SH-SY5Y (cell line): ENCODE measurements at regions not wholly inside any gene's neighbourhood (a gene's known extent, or its start where the extent isn't known, plus 50 kb on each side); places are given as distances from the start of the nearest gene placed in this dataset.

Source experiments
- GATA2 ChIP-seq: IDR thresholded peaks from 2 replicates; pipeline ENCODE4 v1.6.1; 2011; ENCODE audit warnings: mild to moderate bottlenecking, low read depth, low read length
- GATA3 ChIP-seq: IDR thresholded peaks from 2 replicates; pipeline ENCODE4 v1.6.1; 2011; ENCODE audit warnings: low read depth, mild to moderate bottlenecking, low read length, moderate library complexity

DNA sequence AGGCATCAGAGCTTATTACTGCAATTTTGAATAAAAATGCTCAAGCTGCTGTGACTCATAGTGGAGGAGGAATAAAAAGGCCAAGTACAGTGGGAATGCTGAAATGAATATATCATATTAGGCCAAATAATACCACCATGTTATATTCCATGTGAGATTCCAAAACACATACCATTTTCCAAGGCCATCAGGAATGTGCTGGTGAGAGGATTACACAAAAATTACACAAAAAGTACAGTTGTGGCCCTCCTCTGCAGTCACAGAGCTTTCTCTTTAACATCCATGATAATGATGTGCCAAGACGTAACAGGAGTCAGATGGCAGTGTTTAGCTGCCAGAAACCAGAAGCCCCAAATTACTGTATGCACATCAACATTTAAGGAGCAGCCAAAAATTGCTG is 153.5 kb downstream of the PCDH18 start:
- TF ChIP-seq GATA2, result no peak
- no peak for TF ChIP-seq GATA3
